ENCODE measurements at regions not wholly inside any gene's neighbourhood (a gene's known extent, or its start where the extent isn't known, plus 50 kb on each side); places are given as distances from the start of the nearest gene placed in this dataset.

DNA sequence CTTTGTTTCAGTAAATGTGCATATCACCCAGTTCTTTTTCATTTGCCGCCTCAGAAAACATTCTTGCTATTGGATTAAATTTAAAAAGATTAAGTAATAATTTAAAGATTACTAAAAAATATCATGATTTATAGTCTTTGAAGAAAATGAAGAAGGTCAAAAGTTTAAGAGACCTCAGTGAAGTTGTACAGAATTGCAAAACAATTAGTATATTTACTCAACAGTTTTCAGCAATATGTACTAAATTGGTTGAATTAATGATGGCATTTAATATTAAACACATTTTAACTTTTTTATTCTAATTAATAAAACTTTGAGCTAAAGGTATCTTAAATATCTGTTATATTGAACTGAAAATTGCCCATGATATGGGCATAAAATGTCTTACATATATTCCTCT lies 49.9 kb upstream of the KLF6 start:
- ATAC-seq (ENCODE audit: low read depth) (no peak), DNase-seq (ENCODE audit: low spot score) (no peak)
- Histone ChIP-seq H3K27me3 (ENCODE audit: insufficient read depth, poor library complexity, severe bottlenecking) (no peaks in the 10 kb centered on the region), H3K4me1 (ENCODE audit: insufficient read depth, poor library complexity, severe bottlenecking) (no peaks in the 10 kb centered on the region), H3K9me3 (ENCODE audit: severe bottlenecking) (no peaks in the 10 kb centered on the region), H3K27ac (ENCODE audit: poor library complexity, severe bottlenecking) (no peak overlapping the region), H3K4me3 (ENCODE audit: severe bottlenecking) (no peak overlapping the region), H3K36me3 (ENCODE audit: low read depth) (no peaks in the 10 kb centered on the region)
- TF ChIP-seq, protein P1, sequence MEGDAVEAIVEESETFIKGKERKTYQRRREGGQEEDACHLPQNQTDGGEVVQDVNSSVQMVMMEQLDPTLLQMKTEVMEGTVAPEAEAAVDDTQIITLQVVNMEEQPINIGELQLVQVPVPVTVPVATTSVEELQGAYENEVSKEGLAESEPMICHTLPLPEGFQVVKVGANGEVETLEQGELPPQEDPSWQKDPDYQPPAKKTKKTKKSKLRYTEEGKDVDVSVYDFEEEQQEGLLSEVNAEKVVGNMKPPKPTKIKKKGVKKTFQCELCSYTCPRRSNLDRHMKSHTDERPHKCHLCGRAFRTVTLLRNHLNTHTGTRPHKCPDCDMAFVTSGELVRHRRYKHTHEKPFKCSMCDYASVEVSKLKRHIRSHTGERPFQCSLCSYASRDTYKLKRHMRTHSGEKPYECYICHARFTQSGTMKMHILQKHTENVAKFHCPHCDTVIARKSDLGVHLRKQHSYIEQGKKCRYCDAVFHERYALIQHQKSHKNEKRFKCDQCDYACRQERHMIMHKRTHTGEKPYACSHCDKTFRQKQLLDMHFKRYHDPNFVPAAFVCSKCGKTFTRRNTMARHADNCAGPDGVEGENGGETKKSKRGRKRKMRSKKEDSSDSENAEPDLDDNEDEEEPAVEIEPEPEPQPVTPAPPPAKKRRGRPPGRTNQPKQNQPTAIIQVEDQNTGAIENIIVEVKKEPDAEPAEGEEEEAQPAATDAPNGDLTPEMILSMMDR (IDR thresholded peaks at IDR 0.05; ENCODE audit: poor library complexity, severe bottlenecking): no peak

Measured in RWPE2 (cell line).